ENCODE measurements at regions not wholly inside any gene's neighbourhood (a gene's known extent, or its start where the extent isn't known, plus 50 kb on each side); places are given as distances from the start of the nearest gene placed in this dataset.

DNA sequence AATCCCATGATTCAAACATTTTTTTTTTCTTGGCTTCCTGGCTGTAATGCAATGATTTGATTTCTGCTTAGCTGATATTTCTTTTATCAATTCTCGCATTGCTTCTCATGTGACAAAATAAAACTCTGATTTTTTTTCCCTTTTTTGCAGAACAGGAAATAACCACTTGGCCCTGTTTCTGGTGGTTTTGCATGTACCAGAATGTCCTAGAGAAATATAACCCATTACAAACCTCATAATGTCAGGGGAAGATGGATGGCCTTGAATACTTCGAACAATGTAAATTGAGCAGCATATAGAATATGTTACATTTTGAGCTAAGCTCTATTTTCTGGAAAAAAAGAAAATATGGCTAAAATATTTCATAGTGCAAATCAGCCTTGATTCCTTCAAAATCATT is 275.6 kb downstream of the RAP2B start:
- Histone ChIP-seq H3K4me1 (peaks cover 0 to 6% (median 0%) of the 10 kb centered on the region in 12 donors), H3K4me3 (no peak overlapping the region), H3K27me3 (no peaks in the 10 kb centered on the region), H3K27ac (no peak overlapping the region), H3K9me3 (no peaks in the 10 kb centered on the region), H3K36me3 (no peaks in the 10 kb centered on the region)
- no peak for DNase-seq
- WGBS, 4 donors, result 34 to 55% (median 51%) methylated on average over 2 of the region's 2 CpGs
- intact Hi-C loops (cut with DNase I), result no loop called here
- no peak for ATAC-seq
- no peak for TF ChIP-seq POLR2A (IDR thresholded peaks at IDR 0.05)
- TF ChIP-seq, protein P1, sequence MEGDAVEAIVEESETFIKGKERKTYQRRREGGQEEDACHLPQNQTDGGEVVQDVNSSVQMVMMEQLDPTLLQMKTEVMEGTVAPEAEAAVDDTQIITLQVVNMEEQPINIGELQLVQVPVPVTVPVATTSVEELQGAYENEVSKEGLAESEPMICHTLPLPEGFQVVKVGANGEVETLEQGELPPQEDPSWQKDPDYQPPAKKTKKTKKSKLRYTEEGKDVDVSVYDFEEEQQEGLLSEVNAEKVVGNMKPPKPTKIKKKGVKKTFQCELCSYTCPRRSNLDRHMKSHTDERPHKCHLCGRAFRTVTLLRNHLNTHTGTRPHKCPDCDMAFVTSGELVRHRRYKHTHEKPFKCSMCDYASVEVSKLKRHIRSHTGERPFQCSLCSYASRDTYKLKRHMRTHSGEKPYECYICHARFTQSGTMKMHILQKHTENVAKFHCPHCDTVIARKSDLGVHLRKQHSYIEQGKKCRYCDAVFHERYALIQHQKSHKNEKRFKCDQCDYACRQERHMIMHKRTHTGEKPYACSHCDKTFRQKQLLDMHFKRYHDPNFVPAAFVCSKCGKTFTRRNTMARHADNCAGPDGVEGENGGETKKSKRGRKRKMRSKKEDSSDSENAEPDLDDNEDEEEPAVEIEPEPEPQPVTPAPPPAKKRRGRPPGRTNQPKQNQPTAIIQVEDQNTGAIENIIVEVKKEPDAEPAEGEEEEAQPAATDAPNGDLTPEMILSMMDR (IDR thresholded peaks at IDR 0.05), result no peak

DNA sequence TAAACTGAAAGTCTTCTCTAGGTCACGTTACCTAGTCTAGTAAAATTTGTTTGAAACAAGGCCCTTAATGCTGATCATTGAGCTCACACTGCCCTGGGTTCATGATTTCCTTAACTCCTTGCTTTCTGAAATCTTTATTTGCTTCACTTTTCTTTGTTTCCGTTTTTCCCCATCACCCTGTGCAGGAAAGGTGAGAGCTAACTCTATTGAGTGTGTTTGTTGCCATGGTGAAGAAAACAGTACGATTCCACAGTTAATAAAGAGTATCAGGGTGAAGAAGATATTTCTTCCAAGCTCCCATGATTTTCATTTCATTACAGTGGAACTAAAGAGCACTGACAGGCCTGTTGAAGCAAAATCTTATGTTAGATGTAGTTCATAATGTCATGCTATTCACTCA is 276.2 kb downstream of the RAP2B start:
- Histone ChIP-seq H3K27me3 (no peaks in the 10 kb centered on the region), H3K4me3 (no peak overlapping the region), H3K9me3 (no peaks in the 10 kb centered on the region), H3K4me1 (peaks cover 0 to 6% (median 0%) of the 10 kb centered on the region in 12 donors), H3K27ac (no peak overlapping the region), H3K36me3 (no peaks in the 10 kb centered on the region)
- ATAC-seq (no peak), DNase-seq (no peak)
- intact Hi-C loops (cut with DNase I), result no loop called here
- no peak for TF ChIP-seq POLR2A (IDR thresholded peaks at IDR 0.05)
- TF ChIP-seq, protein P1 (IDR thresholded peaks at IDR 0.05), result no peak
- WGBS, 4 donors, result 86 to 93% (median 87%) methylated on average over 3 of the region's 3 CpGs

DNA sequence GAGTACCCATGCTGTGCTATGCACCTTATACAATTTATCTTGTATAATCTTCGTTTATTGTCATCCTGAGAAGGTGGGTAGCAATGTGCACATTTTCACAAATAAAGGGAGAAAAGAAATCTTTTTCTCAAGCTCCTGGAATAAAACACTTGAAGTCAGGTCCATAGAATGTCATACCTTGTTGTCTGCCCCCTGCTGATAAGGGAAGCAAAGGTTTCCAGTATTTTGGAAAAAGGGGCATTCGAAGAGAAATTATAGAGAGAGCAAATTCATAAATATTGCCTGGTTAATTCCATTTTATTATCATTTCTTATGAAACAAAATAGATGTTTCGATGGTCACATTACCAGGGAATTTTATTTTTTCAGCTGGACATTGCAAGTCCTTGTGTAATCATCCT is 277.8 kb downstream of the RAP2B start:
- ATAC-seq (no peak), DNase-seq (no peak)
- intact Hi-C loops (cut with DNase I), result loop anchor here in 1 of 10 donors (10.0 kb wide), 1 partner anchor 85 kb away; no protein-coding TSS in a partner anchor
- Histone ChIP-seq H3K9me3 (no peaks in the 10 kb centered on the region), H3K36me3 (no peaks in the 10 kb centered on the region), H3K4me3 (no peak overlapping the region), H3K27me3 (no peaks in the 10 kb centered on the region), H3K4me1 (peaks cover 0 to 6% (median 0%) of the 10 kb centered on the region in 12 donors), H3K27ac (no peak overlapping the region)
- no peak for TF ChIP-seq POLR2A (IDR thresholded peaks at IDR 0.05)
- TF ChIP-seq, protein P1 (IDR thresholded peaks at IDR 0.05), result no peak
- WGBS, 4 donors, result 87 to 94% (median 88%) methylated on average over 3 of the region's 3 CpGs

DNA sequence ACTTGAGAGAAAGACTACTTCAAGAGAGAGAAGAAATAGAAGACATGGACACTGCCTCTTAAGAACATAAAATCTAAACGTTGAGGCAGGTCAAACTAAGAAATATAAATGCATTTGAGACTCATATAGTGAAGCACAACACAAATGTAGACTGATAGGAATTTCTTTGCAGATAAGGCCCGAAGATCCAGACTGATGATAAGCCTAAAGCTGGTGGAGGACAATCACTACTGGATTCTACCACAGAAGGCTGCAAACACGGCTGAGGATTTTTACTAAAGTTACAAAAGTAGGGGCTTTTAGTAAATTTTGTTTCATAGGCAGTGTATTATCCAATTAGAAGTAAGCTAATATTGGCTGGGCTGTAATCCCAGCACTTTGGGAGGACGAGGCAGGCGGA is 278.3 kb downstream of the RAP2B start:
- no peak overlapping the region for H3K4me3 ChIP-seq
- intact Hi-C loops (cut with DNase I), result loop anchor here in 1 of 10 donors (10.0 kb wide), 1 partner anchor 86 kb away; no protein-coding TSS in a partner anchor
- ATAC-seq, result no peak
- no peak for TF ChIP-seq POLR2A (IDR thresholded peaks at IDR 0.05)
- TF ChIP-seq, protein P1 (IDR thresholded peaks at IDR 0.05), result no peak
- H3K9me3 ChIP-seq, result no peaks in the 10 kb centered on the region
- no peak overlapping the region for H3K27ac ChIP-seq
- no peak for DNase-seq
- peaks cover 0 to 6% (median 0%) of the 10 kb centered on the region in 12 donors for H3K4me1 ChIP-seq
- no peaks in the 10 kb centered on the region for H3K27me3 ChIP-seq
- 91 to 95% (median 92%) methylated on average over 5 of the region's 5 CpGs for WGBS, 4 donors
- no peaks in the 10 kb centered on the region for H3K36me3 ChIP-seq

All from heart left ventricle (tissue), 16 donors.